ENCODE measurements at regions not wholly inside any gene's neighbourhood (a gene's known extent, or its start where the extent isn't known, plus 50 kb on each side); places are given as distances from the start of the nearest gene placed in this dataset.

DNA sequence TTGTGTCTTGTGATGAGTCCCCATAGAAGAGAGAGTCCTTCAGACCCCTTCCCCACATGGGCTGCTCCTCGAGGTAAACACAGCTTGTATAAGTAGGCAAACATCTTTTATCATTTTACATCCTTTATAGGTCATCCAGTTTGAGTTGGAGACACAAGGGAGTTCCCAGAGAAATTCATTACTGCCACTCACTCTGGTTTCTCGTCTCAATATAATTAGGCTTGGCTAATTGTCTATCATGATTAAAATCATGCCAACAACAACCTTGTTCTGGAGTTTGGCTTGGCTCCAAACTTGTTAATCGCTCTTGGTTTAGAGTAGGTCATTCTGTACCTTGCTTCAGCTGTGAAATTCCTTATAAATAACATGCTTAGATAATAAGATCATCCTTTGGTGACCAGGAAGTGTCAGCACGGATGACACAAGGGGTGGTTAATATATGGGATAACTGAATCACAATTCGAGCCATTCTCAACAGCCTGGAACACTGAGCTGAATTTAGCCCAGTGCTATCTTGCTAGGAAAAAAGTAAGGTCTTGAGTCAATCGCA, 70.7 kb upstream of the DAB1 start:
- 66 to 77% (median 75%) methylated on average over 6 of the region's 6 CpGs for WGBS, 5 donors
- TF ChIP-seq CTCF (IDR thresholded peaks at IDR 0.05 in 8 of 11, conservative IDR thresholded peaks at IDR 0.05 in 3 of 11) (no peak), POLR2AphosphoS5 (IDR thresholded peaks at IDR 0.05) (no peak), POLR2A (IDR thresholded peaks at IDR 0.05) (no peak)
- Histone ChIP-seq H3K36me3 (no peaks in the 10 kb centered on the region), H3K9me3 (no peaks in the 10 kb centered on the region), H3K27ac (no peak overlapping the region), H3K27me3 (replicated peaks in 1 of 7) (no peaks in the 10 kb centered on the region), H3K4me3 (no peak overlapping the region), H3K4me1 (no peaks in the 10 kb centered on the region)
- no peak for DNase-seq
- intact Hi-C loops (cut with DNase I; ENCODE audit: low total_unique reads): no loop called here

GRCh38 chr1:57492586-57493226, 68.8 kb upstream of the DAB1 start:
- WGBS, 5 donors: 61 to 77% (median 67%) methylated on average over 5 of the region's 5 CpGs
- no peaks in the 10 kb centered on the region for H3K36me3 ChIP-seq
- intact Hi-C loops (cut with DNase I; ENCODE audit: low total_unique reads): no loop called here
- H3K4me1 ChIP-seq: no peaks in the 10 kb centered on the region
- DNase-seq: no peak
- H3K27me3 ChIP-seq (replicated peaks in 1 of 7): no peaks in the 10 kb centered on the region
- H3K27ac ChIP-seq: no peak overlapping the region
- TF ChIP-seq POLR2A (IDR thresholded peaks at IDR 0.05): no peak
- TF ChIP-seq CTCF (IDR thresholded peaks at IDR 0.05 in 8 of 11, conservative IDR thresholded peaks at IDR 0.05 in 3 of 11): no peak
- no peaks in the 10 kb centered on the region for H3K9me3 ChIP-seq
- no peak overlapping the region for H3K4me3 ChIP-seq

DNA sequence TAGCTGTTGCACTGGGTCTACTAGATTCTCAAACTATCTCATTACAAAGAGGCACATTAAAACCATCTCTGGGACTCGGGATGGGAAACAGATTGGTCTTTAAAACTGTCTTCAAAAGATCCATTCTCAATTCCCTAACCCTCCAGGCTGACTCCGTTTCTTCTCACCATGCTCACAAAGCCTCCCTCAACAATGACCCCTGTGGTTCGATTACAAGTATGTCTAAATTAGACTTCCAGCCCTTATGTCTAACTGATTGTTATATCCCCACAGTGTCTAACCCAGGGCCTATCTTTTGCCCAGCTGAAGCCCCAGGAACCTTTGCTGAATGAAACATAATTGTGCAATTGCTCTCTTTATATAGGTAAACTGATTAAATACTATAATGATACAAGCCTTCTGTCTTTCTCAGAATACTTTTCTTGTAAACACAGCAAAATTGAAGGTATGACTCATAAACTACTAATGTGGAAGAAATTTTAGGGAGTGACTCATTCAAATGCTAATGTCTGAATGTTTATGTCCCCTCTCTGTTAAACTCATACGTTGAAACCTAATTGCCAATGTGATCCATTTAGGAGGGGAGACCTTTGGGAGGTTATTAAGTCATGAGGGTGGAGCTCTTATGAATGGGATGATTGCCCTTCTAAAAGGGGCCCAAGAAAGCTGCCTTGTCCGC, 65.6 kb upstream of the DAB1 start:
- TF ChIP-seq CTCF (IDR thresholded peaks at IDR 0.05 in 8 of 11, conservative IDR thresholded peaks at IDR 0.05 in 3 of 11) (no peak), POLR2A (IDR thresholded peaks at IDR 0.05) (no peak)
- intact Hi-C loops (cut with DNase I; ENCODE audit: low total_unique reads): no loop called here
- 69 to 83% (median 79%) methylated on average over 5 of the region's 5 CpGs for WGBS, 5 donors
- H3K9me3 ChIP-seq: no peaks in the 10 kb centered on the region
- no peak for DNase-seq
- H3K4me3 ChIP-seq: no peak overlapping the region
- H3K4me1 ChIP-seq: no peaks in the 10 kb centered on the region
- no peaks in the 10 kb centered on the region for H3K27me3 ChIP-seq (replicated peaks in 1 of 7)
- H3K27ac ChIP-seq: no peak overlapping the region
- H3K36me3 ChIP-seq: no peaks in the 10 kb centered on the region

- H3K4me3 ChIP-seq: no peak overlapping the region
- H3K9me3 ChIP-seq: no peaks in the 10 kb centered on the region
- no peaks in the 10 kb centered on the region for H3K27me3 ChIP-seq (replicated peaks in 1 of 7)
- no peak overlapping the region for H3K27ac ChIP-seq
- no peaks in the 10 kb centered on the region for H3K36me3 ChIP-seq
- 41 to 55% (median 48%) methylated on average over 4 of the region's 4 CpGs for WGBS, 5 donors
- TF ChIP-seq CTCF (IDR thresholded peaks at IDR 0.05 in 8 of 11, conservative IDR thresholded peaks at IDR 0.05 in 3 of 11): no peak
- TF ChIP-seq POLR2AphosphoS5 (IDR thresholded peaks at IDR 0.05): no peak
- no peak for TF ChIP-seq POLR2A (IDR thresholded peaks at IDR 0.05)
- H3K4me1 ChIP-seq: no peaks in the 10 kb centered on the region
- intact Hi-C loops (cut with DNase I; ENCODE audit: low total_unique reads): no loop called here
- no peak for DNase-seq
These were observed 61.8 kb upstream of the DAB1 start for GRCh38 chr1:57485643-57486042.

Data from spleen (tissue), 11 donors.